RKO (cell line): ENCODE measurements at regions not wholly inside any gene's neighbourhood (a gene's known extent, or its start where the extent isn't known, plus 50 kb on each side); places are given as distances from the start of the nearest gene placed in this dataset.

ENCODE experiments used
- DNase-seq: peaks from one replicate; pipeline ENCODE4 v3.0.0-alpha.2; 2016; ENCODE audit warnings: low spot score

DNA sequence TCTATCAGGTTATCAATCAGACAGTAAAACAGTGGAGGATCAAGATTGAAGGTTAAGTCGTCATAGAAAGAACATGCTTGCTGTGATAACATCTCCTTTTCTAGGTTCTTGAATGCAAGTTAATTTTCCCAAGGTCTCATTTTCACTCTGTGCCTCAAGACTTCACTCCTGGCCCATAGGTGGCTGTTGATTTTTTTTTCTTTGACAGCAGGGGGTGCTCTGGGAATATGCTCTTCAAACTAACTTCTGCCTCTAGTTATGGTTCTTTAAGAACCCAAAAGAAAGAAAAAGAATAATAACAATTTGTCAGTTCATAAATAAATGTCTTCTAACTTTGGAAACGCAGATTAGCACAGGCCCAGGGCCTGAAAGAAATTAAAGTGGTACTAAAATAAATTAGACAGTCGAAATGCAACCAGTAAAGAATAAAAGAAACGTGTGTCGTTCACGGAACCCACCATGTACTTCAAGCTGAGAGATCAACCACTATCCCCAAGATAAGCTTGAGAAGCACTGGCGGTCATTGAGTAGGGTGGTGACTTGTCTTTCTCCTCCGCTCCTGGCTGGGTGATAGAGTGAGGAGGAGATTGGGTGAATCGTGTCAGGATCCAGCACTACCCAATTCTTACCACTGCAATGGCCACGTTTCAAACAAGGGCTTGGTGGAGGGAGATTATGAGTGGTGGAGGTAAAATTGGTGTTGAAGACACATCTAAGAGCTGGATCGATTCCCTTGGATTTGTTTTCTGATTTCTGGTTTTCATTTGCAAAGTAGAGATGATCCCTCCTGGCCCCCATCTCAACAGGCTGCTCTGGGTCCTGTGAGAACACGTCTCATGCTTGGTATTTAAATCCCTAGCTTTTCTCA, 93.4 kb upstream of the IRX4 start:
- DNase-seq: no peak

GRCh38 chr5:1975406-1975715, 92.6 kb upstream of the IRX4 start:
- no peak for DNase-seq

DNA sequence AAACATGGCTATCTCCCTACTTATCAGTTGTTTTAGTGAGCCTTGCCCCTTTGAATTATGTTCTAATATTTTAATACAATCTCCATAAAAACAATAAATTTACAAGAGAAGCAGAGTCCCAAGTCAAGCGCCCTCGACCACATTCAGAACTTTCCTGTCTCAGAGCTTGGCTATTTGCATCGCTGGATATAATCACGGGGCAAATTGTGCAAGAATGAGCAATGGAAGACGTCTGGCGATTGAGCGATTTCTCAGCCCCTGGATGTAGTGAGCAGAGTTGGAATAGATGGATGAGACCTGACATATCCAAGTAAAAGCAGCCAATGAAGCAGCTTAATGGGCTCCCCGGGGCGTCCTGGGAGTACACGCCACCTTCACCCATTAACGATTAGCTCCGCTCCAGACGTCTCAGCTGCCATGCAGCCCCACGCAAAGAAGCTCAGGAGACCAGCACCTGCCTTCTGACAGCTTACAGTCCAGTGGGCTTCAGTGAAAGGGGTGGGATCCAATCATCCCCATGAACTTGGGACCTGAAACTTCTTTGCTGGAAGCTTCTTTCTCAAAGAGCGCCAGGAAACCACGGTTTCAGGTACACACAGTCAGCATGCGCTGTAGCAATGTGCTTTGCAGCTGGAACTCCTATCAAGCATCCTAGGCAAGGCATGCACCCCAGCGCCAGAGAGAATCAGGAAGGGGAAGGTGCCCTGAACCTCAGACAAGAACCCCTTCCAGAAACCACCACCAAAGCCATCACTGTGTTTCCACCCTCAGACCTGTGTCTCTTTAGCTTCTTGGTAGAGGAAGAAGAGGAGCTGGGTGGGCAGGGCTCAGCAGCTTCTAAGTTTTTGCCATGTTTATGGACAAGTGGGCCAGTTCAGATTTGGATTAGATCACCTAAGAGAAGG, 92.0 kb upstream of the IRX4 start:
- no peak for DNase-seq

GRCh38 chr5:1974081-1974480, 91.4 kb upstream of the IRX4 start:
- no peak for DNase-seq

- no peak for DNase-seq
Measured at GRCh38 chr5:1973391-1974013, 90.8 kb upstream of the IRX4 start.

GRCh38 chr5:1971944-1972343, 89.2 kb upstream of the IRX4 start:
- no peak for DNase-seq

GRCh38 chr5:1967736-1968135, 85.0 kb upstream of the IRX4 start:
- no peak for DNase-seq

DNA sequence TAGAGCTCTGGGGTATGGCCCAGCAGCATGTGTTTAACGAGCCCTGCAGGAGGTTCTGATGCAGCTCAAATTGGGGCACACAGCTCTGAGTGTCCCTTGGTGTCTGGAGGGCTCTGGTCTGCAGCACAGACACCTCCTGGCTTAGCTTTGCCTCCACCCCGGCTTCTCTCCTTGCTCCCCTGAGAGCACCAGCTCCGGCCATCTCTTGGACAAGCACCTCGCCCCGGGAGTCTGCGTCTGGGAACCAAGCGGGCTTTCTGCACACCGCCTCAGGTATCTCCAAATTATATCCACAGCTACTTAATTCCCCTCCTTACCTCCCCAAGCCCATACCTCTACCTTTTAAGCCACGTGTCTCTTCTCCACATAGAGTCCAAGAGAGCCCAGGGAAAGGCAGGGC, 83.7 kb upstream of the IRX4 start:
- DNase-seq: no peak

- DNase-seq: no peak
Measured at GRCh38 chr5:1965925-1966324, 83.2 kb upstream of the IRX4 start.

DNA sequence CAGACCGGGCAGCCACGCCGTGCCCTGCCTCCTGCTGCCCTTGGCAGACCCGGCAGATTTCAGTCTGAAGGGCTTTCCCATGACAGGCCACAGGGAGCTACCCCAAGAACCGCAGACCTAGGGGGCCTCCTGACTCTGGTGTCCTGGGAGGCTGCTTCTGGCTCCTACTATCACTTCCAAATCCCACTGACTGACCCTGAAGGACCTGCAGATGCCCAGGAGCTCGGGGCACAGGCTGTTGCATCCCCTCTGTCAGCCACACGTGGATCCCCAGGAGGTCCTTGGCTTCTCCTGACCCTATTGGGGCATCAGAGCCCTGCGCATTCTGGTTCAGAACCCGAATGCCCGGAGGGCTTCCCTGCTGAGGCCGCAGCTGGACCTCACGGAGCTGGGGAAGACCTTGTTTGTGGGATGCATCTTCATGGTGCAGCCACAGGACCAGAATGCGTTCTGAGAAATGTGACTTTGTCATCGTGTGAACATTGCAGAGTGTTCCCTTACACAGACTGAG, 81.3 kb upstream of the IRX4 start:
- no peak for DNase-seq

DNA sequence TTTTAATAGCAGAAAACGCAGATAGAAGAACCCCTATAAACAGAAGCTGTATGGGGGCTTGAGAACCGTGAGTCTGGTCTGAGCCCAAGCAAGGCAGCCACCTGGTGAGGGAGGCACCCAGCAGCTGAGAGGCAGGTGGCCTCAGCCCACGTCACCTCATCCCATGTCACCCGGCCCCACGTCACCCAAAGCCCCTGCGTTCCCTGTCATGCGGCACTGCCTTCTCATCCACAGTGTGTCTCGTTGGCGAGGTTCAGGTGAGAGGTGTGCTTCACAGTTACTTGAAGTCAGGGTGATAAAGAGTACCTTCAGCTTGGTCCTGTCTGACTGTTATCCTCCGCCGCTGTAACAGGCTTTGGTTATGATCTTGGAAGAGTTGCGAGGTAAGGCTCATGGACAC, 80.6 kb upstream of the IRX4 start:
- DNase-seq: no peak

DNA sequence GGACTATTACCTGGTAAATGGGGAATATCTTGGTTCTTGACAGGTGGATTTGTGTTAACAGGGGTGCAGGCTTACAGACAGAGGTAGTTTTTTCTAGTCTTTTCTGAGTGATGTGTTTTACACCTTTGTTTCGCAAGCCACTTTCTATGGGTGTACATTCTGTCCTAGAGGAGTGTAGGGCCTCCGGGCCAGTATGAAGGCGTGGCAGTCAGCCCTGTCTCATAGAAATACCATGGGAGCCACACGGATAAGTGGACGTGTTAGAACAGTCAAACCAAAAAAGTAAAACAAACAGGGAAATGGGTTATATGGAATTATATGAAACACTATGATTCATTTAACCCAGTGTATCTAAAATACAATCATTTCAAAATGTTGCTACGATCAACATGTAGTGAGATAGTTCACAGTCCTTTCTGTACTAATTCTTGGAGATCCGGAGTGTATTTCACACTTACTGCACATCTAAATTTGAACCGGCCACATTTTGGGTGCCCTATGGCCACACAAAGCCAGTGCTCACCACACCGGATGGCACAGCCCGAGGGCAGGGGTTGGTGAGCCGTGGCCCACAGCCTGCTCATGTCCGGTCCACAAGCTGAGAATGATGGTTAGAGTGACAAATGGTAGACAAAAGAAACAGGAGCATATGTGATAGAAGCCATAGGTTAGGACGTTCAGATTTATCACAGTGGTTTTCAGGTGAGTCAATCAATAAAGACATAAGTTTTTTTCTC, 80.1 kb upstream of the IRX4 start:
- DNase-seq: no peak

- no peak for DNase-seq
Measured at GRCh38 chr5:1961952-1962595, 79.3 kb upstream of the IRX4 start.

GRCh38 chr5:1961304-1961946, 78.7 kb upstream of the IRX4 start:
- DNase-seq: no peak

DNA sequence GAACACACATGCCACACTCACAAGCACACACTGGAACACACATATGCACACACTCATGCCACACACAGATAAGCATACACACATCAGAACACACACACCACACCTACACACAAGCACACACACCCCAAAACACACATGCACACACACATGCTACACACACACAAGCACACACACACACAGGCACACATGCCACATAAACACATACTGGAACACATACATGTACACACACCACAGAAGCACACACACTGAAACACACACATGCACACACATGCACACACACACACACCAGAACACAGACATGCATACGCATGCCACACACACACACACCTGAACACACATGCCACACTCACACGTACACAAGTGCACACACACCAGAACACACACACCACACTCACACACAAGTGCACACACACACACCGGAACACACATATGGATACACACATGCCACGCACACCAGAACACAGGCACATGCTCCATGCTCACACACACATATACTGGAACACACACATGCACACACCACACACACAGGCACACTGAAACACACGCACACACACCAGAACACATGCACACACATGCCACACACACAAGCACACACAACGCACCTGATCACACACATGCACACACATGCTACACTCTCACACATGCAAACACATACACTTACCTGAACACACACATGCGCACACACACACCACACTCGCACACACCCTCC, 78.0 kb upstream of the IRX4 start:
- no peak for DNase-seq

- no peak for DNase-seq
Measured at GRCh38 chr5:1959725-1960581, 77.2 kb upstream of the IRX4 start.

DNA sequence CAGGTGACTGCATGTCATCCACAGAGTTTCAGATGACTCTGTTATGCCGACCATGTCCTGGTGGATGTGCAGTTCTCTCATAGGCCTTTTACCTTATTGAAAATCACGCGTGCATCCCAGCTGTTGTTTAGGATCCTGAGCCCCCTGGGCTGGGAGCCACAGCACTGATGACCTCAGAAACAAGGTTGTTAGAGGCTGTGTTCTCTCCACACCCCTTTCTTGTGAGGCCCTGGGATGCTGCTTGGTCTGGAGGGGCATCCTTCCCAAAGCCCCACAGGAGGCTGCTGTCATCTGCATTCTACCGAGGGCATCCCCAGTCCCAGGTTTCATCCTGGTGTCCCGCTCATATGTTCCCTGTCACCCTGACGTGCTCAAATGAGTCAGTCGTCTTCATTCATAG, 76.5 kb upstream of the IRX4 start:
- DNase-seq: no peak

- no peak for DNase-seq
Measured at GRCh38 chr5:1958211-1959010, 75.7 kb upstream of the IRX4 start.

- no peak for DNase-seq
Measured at GRCh38 chr5:1955586-1955985, 72.9 kb upstream of the IRX4 start.
